ENCODE measurements at regions not wholly inside any gene's neighbourhood (a gene's known extent, or its start where the extent isn't known, plus 50 kb on each side); places are given as distances from the start of the nearest gene placed in this dataset.
"Not testable (repeated sequence)": the region's sequence is repeated elsewhere in the genome, so short reads cannot be mapped to it uniquely, and the experiment has no call there.

DNA sequence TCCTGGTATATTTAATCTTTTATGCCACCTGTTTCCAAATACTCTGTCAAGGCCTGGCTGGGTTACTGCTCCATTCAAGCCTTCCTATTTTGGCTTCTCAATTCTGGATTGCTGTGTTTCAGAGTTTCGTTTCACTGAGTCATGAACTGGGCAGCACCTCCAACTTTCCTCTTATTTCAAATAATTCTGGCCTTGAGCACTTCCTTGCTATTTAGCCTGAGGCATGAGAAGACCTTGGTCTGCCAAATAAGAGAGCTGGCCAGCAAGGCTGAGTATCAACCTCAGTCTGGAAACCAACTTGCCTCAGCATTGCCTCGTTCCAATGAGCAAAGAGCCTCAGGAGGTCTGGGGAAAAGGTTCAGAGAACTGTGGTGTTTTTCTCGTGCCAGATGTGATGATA lies 66.6 kb downstream of the TNFAIP3 start:
- DNase-seq (ENCODE audit: low spot score), result no peak

DNA sequence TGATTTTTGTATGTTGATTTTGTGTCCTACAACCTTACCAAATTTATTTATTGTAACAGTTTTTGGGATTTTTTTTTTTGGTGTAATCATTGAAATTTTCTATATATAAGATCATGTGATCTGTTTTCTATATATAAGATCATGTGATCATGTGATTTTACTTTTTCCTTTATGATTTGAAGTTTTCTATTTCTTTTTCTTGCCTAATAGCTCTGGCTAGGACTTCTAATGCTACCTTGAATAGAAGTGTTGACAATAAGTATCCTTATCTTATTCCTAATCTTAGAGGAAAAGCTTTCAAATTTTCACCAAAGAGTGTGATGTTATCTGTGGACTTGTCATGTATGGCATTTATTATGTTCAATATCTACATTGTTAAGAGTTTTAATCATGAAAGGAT lies 69.7 kb downstream of the TNFAIP3 start:
- no peak for DNase-seq (ENCODE audit: low spot score)

DNA sequence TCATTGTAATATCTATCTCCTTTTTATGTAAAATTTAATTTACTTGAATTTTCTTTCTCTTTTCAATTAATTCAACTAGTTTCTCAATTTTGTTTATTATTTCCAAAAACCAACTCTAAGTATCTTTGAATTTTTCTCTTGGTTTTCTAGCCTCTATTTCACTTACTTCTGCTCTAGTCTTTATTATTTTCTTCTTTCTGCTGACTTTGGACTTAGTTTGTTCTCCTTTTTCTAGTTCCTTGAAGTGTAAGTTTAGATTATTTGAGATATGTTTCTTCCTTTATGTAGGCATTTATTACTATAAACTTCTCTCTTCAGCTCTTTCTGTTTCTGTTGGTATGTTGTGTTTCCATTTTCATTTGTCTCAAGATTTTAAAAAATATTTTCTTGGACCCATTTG lies 70.8 kb downstream of the TNFAIP3 start:
- DNase-seq (ENCODE audit: low spot score), result no peak

DNA sequence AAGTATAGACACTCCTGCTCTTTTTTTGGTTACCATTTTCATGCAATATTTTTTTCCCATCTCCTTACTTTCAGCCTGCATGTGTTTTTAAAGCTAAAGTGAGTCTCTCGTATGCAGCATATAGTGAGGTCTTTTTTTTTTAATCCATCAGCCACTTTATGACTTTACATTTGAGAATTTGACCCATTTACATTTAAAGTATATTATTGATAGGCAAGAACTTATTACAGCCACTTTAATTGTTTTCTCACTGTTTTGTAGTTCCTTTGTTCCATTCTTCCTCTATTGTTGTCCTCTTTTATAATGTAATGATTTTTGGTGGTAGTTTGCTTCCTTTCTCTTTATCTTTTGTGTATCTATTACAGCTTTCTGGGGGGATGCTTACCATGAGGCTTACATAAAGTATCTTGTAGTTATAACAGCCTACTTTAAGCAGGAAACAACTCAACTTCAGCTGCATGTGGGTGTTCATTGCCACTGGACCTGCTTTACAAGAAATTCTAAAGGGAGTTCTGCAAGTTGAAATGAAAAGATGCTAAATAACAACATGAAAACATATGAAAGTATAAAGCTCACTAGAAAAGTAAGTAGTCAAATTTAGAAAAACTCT lies 71.8 kb downstream of the TNFAIP3 start:
- no peak for DNase-seq (ENCODE audit: low spot score)

DNA sequence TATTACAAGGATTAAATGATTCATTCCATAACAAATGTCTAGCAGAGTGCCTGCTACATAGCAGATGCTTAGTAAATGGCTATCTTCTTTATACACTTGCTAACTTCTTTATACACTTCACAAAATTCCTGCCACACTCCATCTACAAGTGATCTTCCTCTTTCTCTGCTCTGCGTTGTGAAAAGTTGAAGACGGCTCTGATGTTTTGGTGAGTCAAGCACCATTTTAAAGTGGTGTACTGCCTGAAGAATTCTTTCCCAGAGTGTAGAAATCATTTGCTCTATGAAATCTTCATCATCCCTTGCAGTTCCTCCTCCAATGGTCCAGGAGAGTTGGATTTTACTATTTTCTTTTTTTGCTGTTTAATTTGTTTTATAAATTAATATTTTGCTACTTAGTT lies 74.9 kb downstream of the TNFAIP3 start:
- no peak for DNase-seq (ENCODE audit: low spot score)

DNA sequence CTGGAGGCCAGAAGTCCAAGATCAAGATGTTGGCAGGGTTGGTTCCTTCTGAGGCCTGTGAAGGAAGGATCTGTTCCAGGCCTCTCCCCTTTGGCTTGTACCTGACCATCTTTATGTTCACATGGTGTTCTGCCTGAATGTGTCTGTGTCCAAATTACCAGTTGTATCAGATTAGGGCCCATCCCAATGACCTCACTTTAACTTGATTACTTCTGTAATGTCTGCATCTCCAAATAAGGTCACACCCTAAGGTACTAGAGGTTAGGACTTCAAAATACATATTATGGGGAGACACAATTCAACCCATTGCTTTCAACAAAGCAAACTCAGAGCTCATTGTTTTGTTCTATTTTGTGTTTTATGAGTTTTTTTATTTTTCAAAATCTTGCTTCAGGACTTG lies 75.7 kb downstream of the TNFAIP3 start:
- no peak for DNase-seq (ENCODE audit: low spot score)

DNA sequence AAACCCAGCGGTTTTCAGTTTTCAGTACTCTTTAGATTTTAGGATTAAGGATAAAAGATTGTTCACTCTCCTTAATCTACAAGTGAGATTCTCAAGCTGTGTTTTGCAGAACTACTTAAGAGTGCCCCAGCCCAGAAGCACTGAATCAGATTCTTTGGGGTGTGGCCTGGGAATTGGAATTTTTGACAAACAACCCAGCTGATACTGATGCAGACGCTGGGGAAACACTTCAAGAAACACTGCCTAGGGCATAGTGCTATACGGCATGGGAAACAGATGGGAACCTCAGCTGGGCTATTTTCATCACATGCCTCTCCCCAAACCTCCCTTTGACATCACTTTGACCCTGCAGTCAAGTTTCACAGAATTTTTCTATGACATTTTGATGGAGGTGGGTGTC lies 77.3 kb downstream of the TNFAIP3 start:
- not testable (repeated sequence) for DNase-seq (ENCODE audit: low spot score)

DNA sequence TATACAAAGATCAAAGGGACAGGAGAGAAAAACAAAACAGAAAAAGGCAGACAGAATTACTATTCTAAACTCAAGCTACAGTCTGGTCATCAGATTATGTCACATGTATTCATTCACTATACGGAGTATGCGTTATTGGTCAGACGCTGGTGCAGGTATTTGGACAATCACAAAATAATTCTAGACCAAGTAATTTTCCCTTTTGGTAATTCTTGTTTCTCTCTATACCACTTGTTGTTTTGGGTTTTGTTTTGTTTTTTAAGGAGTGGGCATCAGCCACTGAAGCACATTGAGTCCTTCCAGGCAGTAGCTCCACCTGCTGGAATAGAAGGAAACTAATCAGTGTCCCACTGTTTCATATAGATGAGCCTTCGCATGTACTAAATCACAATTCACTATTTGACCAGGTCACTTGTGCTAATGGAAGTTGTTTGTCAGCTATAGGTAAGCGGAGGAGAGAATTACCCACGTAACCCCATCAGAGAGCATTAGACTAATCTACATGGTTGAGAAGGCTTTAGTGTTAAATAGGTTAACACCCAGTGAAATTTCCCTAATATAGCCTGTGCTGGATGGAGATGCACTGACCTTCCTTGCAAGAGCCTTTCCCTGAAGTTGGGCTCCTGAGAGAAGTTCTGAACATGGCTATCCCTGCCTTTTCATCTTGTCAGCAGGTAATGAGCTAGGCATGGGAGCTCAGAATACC lies 77.9 kb downstream of the TNFAIP3 start:
- peak; percentile 55 for DNase-seq (ENCODE audit: low spot score)

DNA sequence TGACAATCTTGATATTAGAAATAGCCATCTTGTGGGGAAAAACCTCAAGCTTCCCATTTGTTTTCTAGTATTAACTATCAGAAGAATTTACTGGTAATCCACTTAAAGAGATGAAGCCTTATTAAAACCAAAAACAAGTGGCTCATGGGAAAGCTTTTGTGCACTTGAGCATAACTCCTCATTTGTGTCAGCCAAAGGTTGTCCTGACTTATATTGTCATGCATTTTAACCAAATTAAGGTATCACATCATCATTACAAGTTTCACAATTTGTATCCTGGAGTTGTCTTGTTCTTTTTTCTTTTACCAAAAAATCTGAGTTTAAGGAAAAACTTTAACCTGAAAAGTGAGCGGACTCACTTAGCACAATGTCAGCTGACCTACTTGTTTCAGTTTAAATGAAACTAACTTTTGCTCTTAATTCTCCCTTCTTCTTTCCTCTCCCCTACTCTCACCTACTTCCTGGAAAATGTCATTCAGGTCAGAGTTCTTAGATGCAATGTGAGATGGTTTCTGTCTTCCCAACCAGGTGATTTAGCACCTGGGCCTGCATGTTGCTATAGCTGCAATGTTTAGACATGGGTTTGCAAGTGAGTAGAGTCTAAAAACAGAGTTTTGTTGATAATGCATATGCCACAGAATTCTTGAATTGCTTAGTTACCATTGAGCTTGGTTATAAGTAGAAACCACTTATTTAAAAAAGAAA lies 82.8 kb downstream of the TNFAIP3 start:
- DNase-seq (ENCODE audit: low spot score), result no peak

DNA sequence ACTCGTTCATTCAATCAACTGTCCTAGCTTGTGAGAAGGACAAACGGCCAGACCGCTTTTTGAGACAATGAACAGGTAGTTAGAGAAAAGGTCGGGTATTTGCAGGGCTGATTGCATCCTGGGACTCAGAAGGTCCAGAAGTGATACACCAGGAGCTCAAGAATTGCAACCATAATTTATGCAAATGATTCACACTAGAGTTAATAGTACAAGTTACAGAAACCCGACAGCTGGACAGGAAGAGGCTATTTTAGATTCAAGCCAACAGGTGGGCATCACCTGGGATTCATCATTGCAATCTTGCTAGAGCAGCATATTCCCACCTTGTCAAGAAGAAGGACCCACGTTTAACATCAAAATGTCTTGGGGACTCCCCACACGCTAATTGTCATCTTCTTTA lies 83.5 kb downstream of the TNFAIP3 start:
- no peak for DNase-seq (ENCODE audit: low spot score)

DNA sequence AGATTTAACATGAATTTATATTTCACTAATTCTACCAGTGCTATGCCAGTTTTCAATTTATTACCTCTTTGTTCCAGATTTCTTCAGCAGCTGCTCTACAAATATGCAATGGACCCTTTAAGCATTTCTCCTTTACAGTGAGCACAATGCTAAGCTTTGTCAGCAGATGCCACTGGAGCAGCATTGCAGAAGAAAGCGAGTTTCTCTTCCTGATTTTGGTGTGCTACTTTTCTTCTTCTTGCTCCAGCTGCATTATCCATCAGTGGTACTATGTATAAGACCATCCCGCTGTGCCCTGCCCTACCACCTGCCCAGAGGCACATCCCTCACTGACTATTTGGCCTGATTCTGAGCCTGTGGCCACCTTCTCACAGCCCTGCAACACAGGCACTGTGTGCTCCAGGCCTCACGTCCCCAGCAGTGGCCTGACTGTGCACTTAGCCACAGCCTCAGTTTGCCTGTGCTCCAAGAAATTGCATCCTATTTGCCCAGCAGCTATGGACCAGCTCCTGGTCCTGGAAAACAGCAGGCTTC lies 84.1 kb downstream of the TNFAIP3 start:
- no peak for DNase-seq (ENCODE audit: low spot score)

DNA sequence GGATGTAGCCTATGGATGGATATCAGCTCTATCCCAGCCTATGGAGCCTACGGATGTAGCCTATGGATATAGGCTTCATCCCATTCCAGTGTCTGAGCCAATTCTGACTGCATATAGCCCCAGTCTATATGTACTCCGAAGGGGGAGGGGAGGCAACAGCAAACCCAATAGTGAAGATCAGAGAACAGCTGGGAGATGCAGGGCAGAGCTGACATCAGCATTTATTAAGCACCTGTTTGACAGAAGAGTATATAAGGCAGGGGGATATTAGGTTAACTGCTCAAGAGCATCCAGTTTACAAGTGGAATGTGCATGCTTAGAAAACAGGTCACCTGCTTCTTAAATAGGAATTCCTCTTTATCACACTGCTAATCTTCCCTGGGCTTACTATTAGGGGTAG lies 85.2 kb downstream of the TNFAIP3 start:
- no peak for DNase-seq (ENCODE audit: low spot score)

DNA sequence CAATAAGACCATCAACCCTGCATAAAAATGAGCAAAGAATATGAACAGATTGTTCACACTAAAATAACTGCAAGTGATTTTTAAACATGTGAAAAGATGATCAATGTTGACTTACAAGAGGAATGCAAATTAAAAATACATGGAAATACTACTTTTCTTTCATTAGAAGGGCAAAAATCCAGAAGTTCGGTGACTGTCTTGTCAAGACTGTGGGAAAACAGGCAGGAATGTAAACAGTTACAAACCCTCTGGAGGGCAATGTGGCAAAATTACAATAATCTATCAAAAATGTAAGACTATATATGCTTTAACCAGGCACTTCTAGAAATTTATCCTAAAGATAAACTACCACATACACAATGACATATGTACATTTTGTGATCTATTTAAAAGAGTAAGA lies 86.7 kb downstream of the TNFAIP3 start:
- DNase-seq (ENCODE audit: low spot score), result no peak

DNA sequence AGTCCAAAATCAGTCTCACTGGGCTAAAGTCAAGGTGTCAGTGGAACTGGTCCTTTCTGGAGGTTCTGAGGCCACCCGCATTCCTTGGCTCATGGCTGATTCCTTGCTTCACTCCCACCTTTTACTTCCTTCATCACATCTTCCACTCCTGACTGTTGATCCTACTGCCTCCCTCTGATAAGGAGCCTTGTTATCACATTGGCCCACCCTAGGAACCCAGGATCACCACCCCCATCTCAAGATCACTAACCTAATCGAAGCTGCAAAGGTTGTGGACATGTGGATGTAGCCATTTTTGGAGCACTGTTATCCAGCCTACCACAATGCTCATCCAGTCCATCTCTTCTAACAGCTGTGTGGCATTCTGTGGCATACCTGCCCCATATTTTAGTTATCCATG lies 87.2 kb downstream of the TNFAIP3 start:
- DNase-seq (ENCODE audit: low spot score), result no peak

DNA sequence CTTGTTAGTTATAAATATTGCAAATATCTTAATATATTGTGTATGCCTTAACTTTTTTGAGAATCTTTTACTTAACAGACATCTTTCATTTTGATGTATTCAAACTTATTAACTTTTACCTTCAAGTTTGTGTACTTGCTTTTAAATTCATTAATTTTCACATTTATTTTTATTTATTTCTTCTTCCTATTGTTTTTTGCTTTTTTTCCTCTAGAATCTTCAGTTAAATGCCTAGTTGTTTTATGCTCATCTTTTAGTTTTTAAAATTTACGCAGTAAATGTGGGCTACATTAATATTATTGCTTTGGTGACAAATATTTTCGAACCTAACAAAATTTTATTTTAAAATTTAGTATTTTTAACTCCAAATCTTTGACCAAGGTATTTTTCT lies 89.0 kb downstream of the TNFAIP3 start:
- DNase-seq (ENCODE audit: low spot score), result no peak

DNA sequence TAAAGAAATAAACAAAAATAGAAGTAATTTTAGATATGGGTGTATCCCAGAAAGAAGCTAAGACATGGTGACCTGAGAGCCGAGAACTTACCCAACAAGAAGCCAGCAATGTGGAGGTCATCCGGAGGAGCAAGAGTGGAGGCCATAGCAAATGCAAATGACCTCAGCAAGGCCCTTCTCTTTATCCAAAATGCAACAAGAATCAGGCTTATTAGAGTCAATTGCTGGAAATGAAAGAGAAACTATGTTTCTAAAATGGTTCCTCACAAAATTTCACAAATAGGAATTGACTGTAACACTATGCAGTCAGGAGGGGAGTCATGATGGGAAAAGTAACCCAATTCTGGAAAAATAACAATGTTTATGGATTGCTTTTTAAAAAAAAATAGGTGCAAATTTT lies 90.4 kb downstream of the TNFAIP3 start:
- no peak for DNase-seq (ENCODE audit: low spot score)

DNA sequence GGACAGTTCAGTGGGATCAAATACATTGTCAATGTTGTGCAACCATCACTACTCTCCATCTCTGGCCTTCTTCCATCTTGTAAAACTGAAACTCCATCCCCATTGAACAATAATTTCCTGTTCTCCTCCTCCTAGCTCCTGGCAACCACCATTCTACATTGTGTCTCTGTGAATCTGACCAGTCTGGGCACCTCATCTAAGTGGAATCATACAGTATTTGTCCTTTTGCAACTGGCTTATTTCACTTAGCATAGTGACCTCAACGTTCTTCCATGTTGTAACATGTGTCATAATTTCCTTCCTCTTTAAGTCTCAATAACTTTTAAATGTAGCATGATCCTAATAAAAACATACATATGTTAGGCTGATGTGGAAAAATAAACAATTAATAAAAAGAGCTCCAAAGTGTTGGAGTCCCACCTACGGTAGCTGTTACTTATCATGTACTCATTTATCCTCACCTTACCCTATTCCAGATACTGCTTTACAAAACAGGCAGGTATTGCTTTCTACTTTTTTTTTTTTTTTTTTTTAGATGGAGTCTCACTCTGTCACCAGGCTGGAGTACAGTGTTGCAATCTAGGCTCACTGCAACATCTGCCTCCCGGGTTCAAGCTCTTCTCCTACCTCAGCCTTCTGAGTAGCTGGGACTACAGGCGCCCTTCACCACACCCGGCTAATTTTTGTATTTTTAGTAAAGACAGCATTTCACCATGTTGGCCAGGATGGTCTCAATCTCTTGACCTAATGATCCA lies 91.9 kb downstream of the TNFAIP3 start:
- no peak for DNase-seq (ENCODE audit: low spot score)

DNA sequence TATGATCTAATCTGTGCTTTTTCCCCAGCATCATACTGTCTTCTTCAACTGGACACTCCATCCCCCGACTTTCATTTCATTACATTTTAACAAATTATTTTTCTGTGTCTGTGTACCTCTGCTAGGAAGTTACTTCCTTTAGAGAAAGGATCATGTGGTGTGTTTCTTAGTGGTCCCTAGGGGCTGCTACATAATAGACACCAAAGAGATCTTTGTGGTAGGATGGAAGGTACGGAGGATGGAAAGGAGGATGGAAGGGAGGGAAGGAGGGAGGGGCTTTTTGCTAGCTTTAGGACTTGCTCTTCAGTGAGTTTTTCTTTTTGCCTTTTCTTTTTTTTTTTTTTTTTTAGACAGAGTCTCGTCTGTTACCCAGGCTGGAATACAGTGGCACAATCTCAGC lies 95.7 kb downstream of the TNFAIP3 start:
- DNase-seq (ENCODE audit: low spot score), result no peak

DNA sequence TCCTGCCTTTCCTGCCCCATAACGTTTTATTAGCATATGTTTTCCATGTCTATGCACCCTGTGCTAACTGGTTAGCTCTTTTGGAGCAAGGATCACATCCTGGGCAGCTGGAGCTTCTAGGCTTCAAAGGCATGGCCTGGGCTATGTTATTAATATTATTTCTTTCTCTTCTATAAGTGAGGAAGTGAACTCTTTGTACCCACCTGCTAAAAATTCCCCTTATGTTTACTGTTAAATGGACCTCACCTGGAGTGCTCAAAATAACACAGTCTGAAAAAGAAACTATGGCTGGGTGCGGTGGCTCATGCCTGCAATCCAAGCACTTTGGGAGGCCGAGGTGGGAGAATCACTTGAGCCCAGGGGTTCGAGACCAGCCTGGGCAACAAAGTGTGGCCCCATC lies 97.8 kb downstream of the TNFAIP3 start:
- DNase-seq (ENCODE audit: low spot score), result no peak

DNA sequence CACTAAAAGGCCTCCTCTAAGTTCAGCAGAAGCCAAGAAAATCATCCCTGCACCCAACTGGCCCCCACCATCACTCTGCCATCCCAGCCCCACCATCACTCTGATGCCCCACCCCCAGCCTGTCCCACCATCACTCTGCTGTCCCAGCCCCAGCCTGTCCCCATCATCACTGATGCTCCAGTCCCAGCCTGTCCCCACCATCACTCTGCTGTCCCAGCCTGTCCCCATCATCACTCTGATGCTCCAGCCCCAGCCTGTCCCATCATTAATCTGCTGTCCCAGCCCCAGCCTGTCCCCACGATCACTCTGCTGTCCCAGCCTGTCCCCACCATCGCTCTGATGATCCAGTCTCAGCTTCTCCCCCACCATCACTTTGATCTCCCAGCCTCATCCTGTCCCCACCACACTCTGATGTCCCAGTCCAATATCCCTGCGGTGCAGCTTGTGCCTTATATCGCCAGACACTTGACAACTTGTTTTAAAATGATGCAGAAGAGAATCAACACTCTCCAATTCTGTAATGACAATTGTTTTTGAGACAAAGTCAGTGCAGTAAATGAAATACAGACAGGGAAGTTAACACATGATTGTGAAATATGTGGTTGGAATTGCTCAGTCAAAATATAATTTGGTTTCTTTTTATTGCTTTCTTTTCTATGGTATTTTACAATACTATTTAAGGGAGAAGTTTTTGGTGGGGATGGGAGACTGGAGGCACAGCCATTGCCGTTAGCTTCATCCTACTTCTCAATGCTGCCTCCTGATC lies 100.8 kb downstream of the TNFAIP3 start:
- DNase-seq (ENCODE audit: low spot score), result no peak

DNA sequence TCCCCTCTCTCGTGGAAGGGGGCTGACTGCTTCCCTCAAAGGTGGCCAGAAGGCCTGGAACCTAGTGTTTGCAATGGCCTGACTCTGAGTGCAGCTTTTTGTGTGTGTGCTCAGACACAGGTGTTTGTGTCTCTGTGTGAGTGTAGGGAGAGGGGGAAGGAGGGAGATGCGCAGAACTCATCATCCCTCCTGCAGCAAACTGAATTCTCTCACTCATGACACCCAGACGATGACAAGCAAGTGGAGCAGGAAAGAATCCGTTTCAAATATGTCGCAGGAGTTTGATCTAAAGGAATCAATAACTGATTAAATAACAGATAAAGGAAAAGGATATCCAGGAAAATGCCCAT lies 101.4 kb downstream of the TNFAIP3 start:
- DNase-seq (ENCODE audit: low spot score), result no peak

DNA sequence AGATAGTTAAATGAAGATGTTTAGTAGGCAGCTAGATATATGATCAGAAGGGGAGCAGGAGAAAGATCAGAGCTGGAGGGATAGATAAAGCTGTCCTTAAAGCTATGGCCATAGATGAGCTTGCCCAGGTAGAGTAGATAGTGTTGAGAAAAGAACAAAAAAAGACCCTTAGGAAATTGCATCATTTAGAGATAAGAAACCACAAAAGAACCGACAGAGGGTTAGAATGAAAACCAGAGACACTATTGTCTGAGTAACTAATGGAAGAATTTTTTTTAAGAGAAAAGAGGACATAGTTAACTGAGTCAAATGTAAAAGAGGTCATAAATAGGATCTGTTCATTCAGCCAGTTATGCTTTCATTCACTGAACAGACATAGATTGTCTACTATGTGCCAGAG lies 101.8 kb downstream of the TNFAIP3 start:
- no peak for DNase-seq (ENCODE audit: low spot score)

Measured in LoVo (cell line).